ENCODE measurements at regions not wholly inside any gene's neighbourhood (a gene's known extent, or its start where the extent isn't known, plus 50 kb on each side); places are given as distances from the start of the nearest gene placed in this dataset.

DNA sequence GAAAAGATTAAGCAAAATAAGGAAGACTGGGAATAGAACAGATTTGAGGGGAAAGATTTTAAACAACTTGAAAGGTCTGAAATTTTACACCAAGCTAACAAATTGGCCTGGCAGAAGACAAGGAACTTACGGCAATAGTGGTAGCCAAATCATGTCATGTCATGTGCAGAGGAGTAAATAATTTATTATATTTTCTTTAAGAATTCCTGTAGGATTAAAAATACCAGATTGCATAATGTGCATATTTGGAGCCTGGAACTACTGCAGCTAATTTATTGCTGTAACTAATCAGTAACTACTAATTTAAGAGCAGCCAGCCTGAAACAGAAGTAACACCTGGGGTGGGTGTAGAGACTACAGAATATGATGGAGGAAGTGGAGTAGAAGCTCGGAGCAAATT lies 334.3 kb downstream of the TGFB2 start:
- no peaks in the 10 kb centered on the region for H3K9me3 Mint-ChIP-seq
- H3K27ac Mint-ChIP-seq: no peak overlapping the region
- no peaks in the 10 kb centered on the region for H3K36me3 Mint-ChIP-seq (ENCODE audit: low read depth)
- H3K4me1 Mint-ChIP-seq (ENCODE audit: low read depth): no peaks in the 10 kb centered on the region
- no peaks in the 10 kb centered on the region for H3K27me3 Mint-ChIP-seq
- no peak overlapping the region for H3K4me3 Mint-ChIP-seq
- no peak for DNase-seq

GRCh38 chr1:218679988-218680748 lies 335.0 kb downstream of the TGFB2 start:
- no peaks in the 10 kb centered on the region for H3K36me3 Mint-ChIP-seq (ENCODE audit: low read depth)
- no peak overlapping the region for H3K4me3 Mint-ChIP-seq
- no peaks in the 10 kb centered on the region for H3K9me3 Mint-ChIP-seq
- H3K27me3 Mint-ChIP-seq: no peaks in the 10 kb centered on the region
- no peak for DNase-seq
- no peaks in the 10 kb centered on the region for H3K4me1 Mint-ChIP-seq (ENCODE audit: low read depth)
- H3K27ac Mint-ChIP-seq: no peak overlapping the region

DNA sequence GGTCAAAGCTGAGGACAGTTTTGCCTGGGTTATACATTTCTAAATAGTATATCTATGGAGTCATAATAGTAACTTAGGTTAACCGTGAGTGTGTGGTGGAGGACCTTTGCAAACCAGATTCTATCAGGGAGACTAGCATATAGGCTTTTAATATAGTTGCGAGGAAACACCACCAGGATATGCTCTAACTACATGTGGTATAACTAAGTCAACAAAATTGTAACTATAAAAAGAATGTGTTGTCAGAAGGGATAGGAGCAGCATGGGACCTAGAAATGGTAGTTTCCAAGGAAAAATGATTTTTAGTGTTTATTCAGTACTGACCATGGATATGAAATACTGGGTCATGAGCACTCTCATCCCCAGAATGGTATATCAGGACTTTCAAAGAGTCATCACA lies 338.1 kb downstream of the TGFB2 start:
- no peak for DNase-seq
- Mint-ChIP-seq H3K36me3 (ENCODE audit: low read depth) (no peaks in the 10 kb centered on the region), H3K4me3 (no peak overlapping the region), H3K9me3 (no peaks in the 10 kb centered on the region), H3K27ac (no peak overlapping the region), H3K4me1 (ENCODE audit: low read depth) (no peaks in the 10 kb centered on the region), H3K27me3 (no peaks in the 10 kb centered on the region)

DNA sequence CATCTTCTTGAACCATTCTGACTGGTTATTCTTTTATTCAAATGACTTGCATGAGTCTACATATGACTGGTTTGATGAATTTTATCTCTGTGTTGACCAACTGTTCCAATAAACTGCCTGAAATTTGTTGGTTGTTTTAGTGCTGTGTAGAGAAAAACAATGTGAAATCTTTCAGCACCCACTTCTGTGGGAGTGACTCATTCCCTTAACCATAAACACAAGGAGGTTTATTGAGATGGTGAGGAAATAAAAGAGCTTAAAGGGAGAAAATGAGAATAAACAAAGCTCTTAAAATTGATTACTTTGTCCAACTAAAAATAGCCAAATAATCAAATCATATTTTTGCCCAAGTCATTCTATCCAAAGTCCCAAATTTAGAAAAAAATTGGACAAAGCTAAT lies 341.1 kb downstream of the TGFB2 start:
- no peak overlapping the region for H3K4me3 Mint-ChIP-seq
- no peaks in the 10 kb centered on the region for H3K4me1 Mint-ChIP-seq (ENCODE audit: low read depth)
- DNase-seq: no peak
- H3K9me3 Mint-ChIP-seq: no peaks in the 10 kb centered on the region
- no peaks in the 10 kb centered on the region for H3K27me3 Mint-ChIP-seq
- no peaks in the 10 kb centered on the region for H3K36me3 Mint-ChIP-seq (ENCODE audit: low read depth)
- H3K27ac Mint-ChIP-seq: no peak overlapping the region

GRCh38 chr1:218686761-218687160 lies 341.6 kb downstream of the TGFB2 start:
- H3K4me3 Mint-ChIP-seq: no peak overlapping the region
- no peaks in the 10 kb centered on the region for H3K4me1 Mint-ChIP-seq (ENCODE audit: low read depth)
- no peaks in the 10 kb centered on the region for H3K27me3 Mint-ChIP-seq
- H3K9me3 Mint-ChIP-seq: no peaks in the 10 kb centered on the region
- no peak for DNase-seq
- H3K36me3 Mint-ChIP-seq (ENCODE audit: low read depth): no peaks in the 10 kb centered on the region
- H3K27ac Mint-ChIP-seq: no peak overlapping the region

- Mint-ChIP-seq H3K4me3 (no peak overlapping the region), H3K4me1 (ENCODE audit: low read depth) (no peaks in the 10 kb centered on the region), H3K36me3 (ENCODE audit: low read depth) (no peaks in the 10 kb centered on the region), H3K9me3 (peaks cover 2% of the 10 kb centered on the region), H3K27me3 (no peaks in the 10 kb centered on the region), H3K27ac (no peak overlapping the region)
- no peak for DNase-seq
These were observed 347.7 kb downstream of the TGFB2 start for GRCh38 chr1:218692808-218693207.

GRCh38 chr1:218693599-218693998 lies 348.5 kb downstream of the TGFB2 start:
- H3K36me3 Mint-ChIP-seq (ENCODE audit: low read depth): no peaks in the 10 kb centered on the region
- no peak overlapping the region for H3K27ac Mint-ChIP-seq
- H3K4me3 Mint-ChIP-seq: no peak overlapping the region
- no peaks in the 10 kb centered on the region for H3K4me1 Mint-ChIP-seq (ENCODE audit: low read depth)
- peaks cover 2% of the 10 kb centered on the region for H3K9me3 Mint-ChIP-seq
- H3K27me3 Mint-ChIP-seq: no peaks in the 10 kb centered on the region
- no peak for DNase-seq

- H3K27ac Mint-ChIP-seq: no peak overlapping the region
- H3K4me3 Mint-ChIP-seq: no peak overlapping the region
- no peaks in the 10 kb centered on the region for H3K4me1 Mint-ChIP-seq (ENCODE audit: low read depth)
- no peaks in the 10 kb centered on the region for H3K27me3 Mint-ChIP-seq
- peaks cover 2% of the 10 kb centered on the region for H3K9me3 Mint-ChIP-seq
- DNase-seq: no peak
- H3K36me3 Mint-ChIP-seq (ENCODE audit: low read depth): no peaks in the 10 kb centered on the region
These were observed 348.9 kb downstream of the TGFB2 start for GRCh38 chr1:218694085-218694484.

GRCh38 chr1:218694636-218695035 lies 349.5 kb downstream of the TGFB2 start:
- no peaks in the 10 kb centered on the region for H3K36me3 Mint-ChIP-seq (ENCODE audit: low read depth)
- H3K27ac Mint-ChIP-seq: no peak overlapping the region
- peaks cover 2% of the 10 kb centered on the region for H3K9me3 Mint-ChIP-seq
- H3K27me3 Mint-ChIP-seq: no peaks in the 10 kb centered on the region
- no peak for DNase-seq
- H3K4me1 Mint-ChIP-seq (ENCODE audit: low read depth): no peaks in the 10 kb centered on the region
- no peak overlapping the region for H3K4me3 Mint-ChIP-seq

- Mint-ChIP-seq H3K4me1 (ENCODE audit: low read depth) (no peaks in the 10 kb centered on the region), H3K27me3 (no peaks in the 10 kb centered on the region), H3K36me3 (ENCODE audit: low read depth) (no peaks in the 10 kb centered on the region), H3K4me3 (no peak overlapping the region), H3K9me3 (peaks cover 2% of the 10 kb centered on the region), H3K27ac (no peak overlapping the region)
- DNase-seq: no peak
These were observed 350.4 kb downstream of the TGFB2 start for GRCh38 chr1:218695525-218695924.

GRCh38 chr1:218698141-218698540 lies 353.0 kb downstream of the TGFB2 start:
- no peak overlapping the region for H3K4me3 Mint-ChIP-seq
- peaks cover 2% of the 10 kb centered on the region for H3K9me3 Mint-ChIP-seq
- no peaks in the 10 kb centered on the region for H3K27me3 Mint-ChIP-seq
- H3K4me1 Mint-ChIP-seq (ENCODE audit: low read depth): no peaks in the 10 kb centered on the region
- no peak overlapping the region for H3K27ac Mint-ChIP-seq
- H3K36me3 Mint-ChIP-seq (ENCODE audit: low read depth): no peaks in the 10 kb centered on the region
- no peak for DNase-seq

GRCh38 chr1:218699421-218699820 lies 354.3 kb downstream of the TGFB2 start:
- Mint-ChIP-seq H3K4me1 (ENCODE audit: low read depth) (no peaks in the 10 kb centered on the region), H3K27ac (no peak overlapping the region), H3K27me3 (no peaks in the 10 kb centered on the region), H3K4me3 (no peak overlapping the region), H3K36me3 (ENCODE audit: low read depth) (no peaks in the 10 kb centered on the region), H3K9me3 (peaks cover 2% of the 10 kb centered on the region)
- DNase-seq: no peak

DNA sequence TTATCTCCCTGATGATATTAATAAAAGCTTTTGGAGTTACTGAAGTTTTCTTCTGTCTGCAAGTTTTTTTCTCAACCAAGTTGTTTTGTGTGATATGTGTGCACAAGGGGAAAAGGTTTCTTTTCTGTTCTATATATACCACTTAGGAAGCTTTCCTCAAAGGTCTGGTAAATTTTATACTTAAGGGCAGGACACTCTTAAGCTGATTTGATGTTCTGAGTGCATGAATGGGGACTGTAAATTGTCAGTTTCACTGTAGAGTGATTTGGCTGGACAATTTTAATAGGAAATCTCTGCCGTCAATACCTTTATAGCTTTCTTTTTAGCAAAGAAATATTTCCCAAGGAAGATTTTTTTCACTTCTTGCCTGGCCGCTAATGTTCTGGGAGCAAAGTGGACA lies 354.7 kb downstream of the TGFB2 start:
- Mint-ChIP-seq H3K27me3 (no peaks in the 10 kb centered on the region), H3K4me3 (no peak overlapping the region), H3K9me3 (peaks cover 2% of the 10 kb centered on the region), H3K27ac (no peak overlapping the region), H3K4me1 (ENCODE audit: low read depth) (no peaks in the 10 kb centered on the region), H3K36me3 (ENCODE audit: low read depth) (no peaks in the 10 kb centered on the region)
- no peak for DNase-seq

GRCh38 chr1:218700666-218701065 lies 355.5 kb downstream of the TGFB2 start:
- H3K27me3 Mint-ChIP-seq: no peaks in the 10 kb centered on the region
- no peaks in the 10 kb centered on the region for H3K4me1 Mint-ChIP-seq (ENCODE audit: low read depth)
- H3K27ac Mint-ChIP-seq: no peak overlapping the region
- no peak overlapping the region for H3K4me3 Mint-ChIP-seq
- no peaks in the 10 kb centered on the region for H3K36me3 Mint-ChIP-seq (ENCODE audit: low read depth)
- DNase-seq: no peak
- peaks cover 2% of the 10 kb centered on the region for H3K9me3 Mint-ChIP-seq

DNA sequence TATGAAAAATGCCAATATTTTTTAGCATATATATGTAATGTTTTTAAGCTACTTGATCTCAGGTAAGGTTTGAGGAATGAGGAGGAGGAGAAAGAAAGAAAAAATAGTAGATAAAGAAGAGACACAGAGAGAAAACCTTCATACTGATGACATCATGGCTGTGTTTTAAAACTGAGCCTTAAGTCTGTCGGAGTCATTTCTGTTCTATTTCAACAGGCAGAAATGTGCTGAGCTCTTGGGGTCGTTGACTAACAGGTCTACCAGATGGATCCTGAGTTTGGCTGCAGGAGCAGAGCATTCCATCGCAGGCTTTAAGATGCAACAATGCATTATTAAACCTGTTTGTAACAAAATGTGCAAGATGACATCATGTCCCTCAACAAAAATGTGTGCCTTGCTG lies 356.0 kb downstream of the TGFB2 start:
- no peak overlapping the region for H3K27ac Mint-ChIP-seq
- H3K9me3 Mint-ChIP-seq: no peaks in the 10 kb centered on the region
- no peaks in the 10 kb centered on the region for H3K27me3 Mint-ChIP-seq
- H3K4me1 Mint-ChIP-seq (ENCODE audit: low read depth): no peaks in the 10 kb centered on the region
- H3K36me3 Mint-ChIP-seq (ENCODE audit: low read depth): no peaks in the 10 kb centered on the region
- no peak overlapping the region for H3K4me3 Mint-ChIP-seq
- DNase-seq: no peak

GRCh38 chr1:218702775-218703174 lies 357.6 kb downstream of the TGFB2 start:
- Mint-ChIP-seq H3K36me3 (ENCODE audit: low read depth) (no peaks in the 10 kb centered on the region), H3K4me3 (no peak overlapping the region), H3K27ac (no peak overlapping the region), H3K9me3 (no peaks in the 10 kb centered on the region), H3K4me1 (ENCODE audit: low read depth) (no peaks in the 10 kb centered on the region), H3K27me3 (no peaks in the 10 kb centered on the region)
- no peak for DNase-seq

Measured in activated T-cell treated with anti-CD3 and anti-CD28 coated beads, Interleukin-2, amount 50 U/mL, for 24 hours (primary cell).